ENCODE measurements at regions not wholly inside any gene's neighbourhood (a gene's known extent, or its start where the extent isn't known, plus 50 kb on each side); places are given as distances from the start of the nearest gene placed in this dataset.

- H3K9me3 ChIP-seq, result peaks cover 0 to 36% (median 32%) of the 10 kb centered on the region in 8 donors
- 70 to 100% (median 88%) methylated on average over 2 of the region's 2 CpGs for WGBS, 5 donors
- intact Hi-C loops (cut with DNase I; ENCODE audit: low total_unique reads), result no loop called here
- H3K36me3 ChIP-seq, result peaks cover 0 to 76% (median 27%) of the 10 kb centered on the region in 6 donors
- H3K4me3 ChIP-seq, result no peak overlapping the region
- TF ChIP-seq POLR2A (IDR thresholded peaks at IDR 0.05), result no peak
- TF ChIP-seq, protein P1, sequence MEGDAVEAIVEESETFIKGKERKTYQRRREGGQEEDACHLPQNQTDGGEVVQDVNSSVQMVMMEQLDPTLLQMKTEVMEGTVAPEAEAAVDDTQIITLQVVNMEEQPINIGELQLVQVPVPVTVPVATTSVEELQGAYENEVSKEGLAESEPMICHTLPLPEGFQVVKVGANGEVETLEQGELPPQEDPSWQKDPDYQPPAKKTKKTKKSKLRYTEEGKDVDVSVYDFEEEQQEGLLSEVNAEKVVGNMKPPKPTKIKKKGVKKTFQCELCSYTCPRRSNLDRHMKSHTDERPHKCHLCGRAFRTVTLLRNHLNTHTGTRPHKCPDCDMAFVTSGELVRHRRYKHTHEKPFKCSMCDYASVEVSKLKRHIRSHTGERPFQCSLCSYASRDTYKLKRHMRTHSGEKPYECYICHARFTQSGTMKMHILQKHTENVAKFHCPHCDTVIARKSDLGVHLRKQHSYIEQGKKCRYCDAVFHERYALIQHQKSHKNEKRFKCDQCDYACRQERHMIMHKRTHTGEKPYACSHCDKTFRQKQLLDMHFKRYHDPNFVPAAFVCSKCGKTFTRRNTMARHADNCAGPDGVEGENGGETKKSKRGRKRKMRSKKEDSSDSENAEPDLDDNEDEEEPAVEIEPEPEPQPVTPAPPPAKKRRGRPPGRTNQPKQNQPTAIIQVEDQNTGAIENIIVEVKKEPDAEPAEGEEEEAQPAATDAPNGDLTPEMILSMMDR (IDR thresholded peaks at IDR 0.05 in 8 of 11, conservative IDR thresholded peaks at IDR 0.05 in 3 of 11), result no peak
- no peak for TF ChIP-seq POLR2AphosphoS5 (IDR thresholded peaks at IDR 0.05)
- no peak overlapping the region for H3K27ac ChIP-seq
- no peak for DNase-seq
- peaks cover 0 to 9% (median 3%) of the 10 kb centered on the region in 6 donors for H3K4me1 ChIP-seq
- no peaks in the 10 kb centered on the region for H3K27me3 ChIP-seq (replicated peaks in 1 of 7)
These were observed 64.3 kb upstream of the CD99 start for GRCh38 chrX:2626750-2627149.

DNA sequence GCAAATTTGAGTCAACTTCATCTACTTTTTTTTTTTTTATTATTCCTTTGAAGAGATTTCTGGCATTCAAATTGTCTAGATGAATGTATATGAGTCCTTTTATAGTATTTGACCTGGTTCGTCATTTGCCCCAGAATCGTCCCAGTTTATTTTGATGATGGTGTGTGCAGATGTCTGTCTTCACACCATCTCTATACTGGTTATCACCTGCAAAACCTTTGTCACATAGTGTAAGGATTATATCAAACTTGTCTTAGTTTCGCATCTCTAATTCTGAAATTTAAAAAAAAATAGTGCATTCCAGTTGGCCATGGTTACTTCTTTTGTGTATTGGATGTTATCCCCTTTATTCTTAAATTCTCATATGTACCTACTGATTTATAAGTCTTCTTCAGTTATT, 70.5 kb upstream of the CD99 start:
- intact Hi-C loops (cut with DNase I; ENCODE audit: low total_unique reads), result no loop called here
- no peak for DNase-seq
- Histone ChIP-seq H3K27me3 (replicated peaks in 1 of 7) (no peaks in the 10 kb centered on the region), H3K4me3 (no peak overlapping the region), H3K9me3 (no peaks in the 10 kb centered on the region), H3K4me1 (peaks cover 0 to 7% (median 0%) of the 10 kb centered on the region in 6 donors), H3K27ac (no peak overlapping the region), H3K36me3 (peaks cover 0 to 97% (median 50%) of the 10 kb centered on the region in 6 donors)
- 87 to 92% (median 89%) methylated on average over 3 of the region's 3 CpGs for WGBS, 5 donors
- TF ChIP-seq POLR2A (IDR thresholded peaks at IDR 0.05), result no peak
- TF ChIP-seq, protein P1 (IDR thresholded peaks at IDR 0.05 in 8 of 11, conservative IDR thresholded peaks at IDR 0.05 in 3 of 11), result no peak
- TF ChIP-seq POLR2AphosphoS5 (IDR thresholded peaks at IDR 0.05), result no peak

DNA sequence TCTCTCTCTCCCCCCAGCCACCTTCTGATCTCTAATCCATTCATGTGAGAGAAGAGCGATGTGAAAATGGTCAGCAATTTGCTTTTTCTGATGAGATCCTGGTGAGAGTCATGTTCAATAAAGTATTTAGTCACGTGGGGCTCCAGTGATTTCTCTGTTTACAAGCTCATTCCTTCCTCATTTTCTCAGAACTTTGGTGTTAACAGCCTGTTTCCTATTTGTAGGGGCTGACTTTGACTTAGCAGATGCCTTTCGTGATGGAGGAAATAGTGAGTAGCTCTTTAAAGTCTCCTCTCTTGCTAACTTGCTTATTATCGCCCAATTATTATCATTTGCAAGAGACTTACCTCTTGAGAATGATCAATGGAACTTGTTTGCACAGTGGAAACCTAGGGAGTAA, 72.6 kb upstream of the CD99 start:
- intact Hi-C loops (cut with DNase I; ENCODE audit: low total_unique reads), result no loop called here
- H3K36me3 ChIP-seq, result peaks cover 0 to 96% (median 43%) of the 10 kb centered on the region in 6 donors
- H3K9me3 ChIP-seq, result no peaks in the 10 kb centered on the region
- H3K27me3 ChIP-seq (replicated peaks in 1 of 7), result no peaks in the 10 kb centered on the region
- H3K4me3 ChIP-seq, result no peak overlapping the region
- no peak overlapping the region for H3K27ac ChIP-seq
- H3K4me1 ChIP-seq, result peaks cover 0 to 22% (median 5%) of the 10 kb centered on the region in 6 donors
- TF ChIP-seq POLR2AphosphoS5 (IDR thresholded peaks at IDR 0.05) (no peak), POLR2A (IDR thresholded peaks at IDR 0.05) (no peak)
- TF ChIP-seq, protein P1 (IDR thresholded peaks at IDR 0.05 in 8 of 11, conservative IDR thresholded peaks at IDR 0.05 in 3 of 11), result no peak
- WGBS, 5 donors, result 34 to 45% (median 36%) methylated on average over 4 of the region's 4 CpGs
- DNase-seq, result no peak

GRCh38 chrX:2614911-2615310, 76.2 kb upstream of the CD99 start:
- no peak for DNase-seq
- 1 to 23% (median 13%) methylated on average over 3 of the region's 3 CpGs for WGBS, 5 donors
- TF ChIP-seq, protein P1 (IDR thresholded peaks at IDR 0.05 in 8 of 11, conservative IDR thresholded peaks at IDR 0.05 in 3 of 11), result peak in 4 of 11 experiments; percentile 25 to 49 (median 44)
- TF ChIP-seq POLR2A (IDR thresholded peaks at IDR 0.05) (no peak), POLR2AphosphoS5 (IDR thresholded peaks at IDR 0.05) (no peak)
- Histone ChIP-seq H3K4me1 (peaks cover 5 to 44% (median 18%) of the 10 kb centered on the region in 6 donors), H3K27me3 (replicated peaks in 1 of 7) (no peaks in the 10 kb centered on the region), H3K4me3 (peak overlapping the region in 1 of 8 donors; percentile 37), H3K9me3 (no peaks in the 10 kb centered on the region), H3K36me3 (peaks cover 0 to 82% (median 27%) of the 10 kb centered on the region in 6 donors), H3K27ac (peak overlapping the region in 5 of 8 donors; percentile 29 to 77 (median 73))
- intact Hi-C loops (cut with DNase I; ENCODE audit: low total_unique reads), result no loop called here
